Tibial nerve (tissue), 4 donors: ENCODE measurements at regions not wholly inside any gene's neighbourhood (a gene's known extent, or its start where the extent isn't known, plus 50 kb on each side); places are given as distances from the start of the nearest gene placed in this dataset.

Source experiments
- DNase-seq, 2 donors: peaks; one replicate each; pipeline ENCODE4 v3.0.0-alpha.2; 2019; ENCODE audit warnings: low spot score in 2 of 2
- H3K27ac ChIP-seq, 4 donors: fragments of 200-600 bp; sonication (generic) in 3 of 4; one replicate each; pipeline ENCODE4 v1.5.1; 2017 to 2019; ENCODE audit warnings: mild to moderate bottlenecking in 1 of 4
- H3K27me3 ChIP-seq, 2 donors: fragments of 200-600 bp; sonication (generic) in 1 of 2; one replicate each; pipeline versions ENCODE4 v1.5.1 to v1.6.0; 2017 to 2019
- H3K36me3 ChIP-seq, 3 donors: fragments of 200-600 bp; sonication (generic); one replicate each; pipeline ENCODE4 v1.5.1; 2018 to 2019
- H3K4me1 ChIP-seq, 4 donors: fragments of 200-600 bp; sonication (generic) in 3 of 4; one replicate each; pipeline ENCODE4 v1.5.1; 2017 to 2019
- H3K4me3 ChIP-seq, 4 donors: fragments of 200-600 bp; sonication (generic) in 3 of 4; one replicate each; pipeline ENCODE4 v1.5.1; 2017 to 2019; ENCODE audit warnings: mild to moderate bottlenecking in 1 of 4, moderate library complexity in 1 of 4
- H3K9me3 ChIP-seq, 4 donors: fragments of 200-600 bp; sonication (generic) in 3 of 4; one replicate each; pipeline ENCODE4 v1.5.1; 2017 to 2019
- CTCF ChIP-seq, 5 experiments: fragments of 200-600 bp in 3 of 5; fragments of 450-650 bp in 2 of 5; sonication (generic) in 3 of 5; IDR thresholded peaks; one replicate each; pipeline ENCODE4 v1.5.1; 2016 to 2019; ENCODE audit warnings: antibody characterized with exemption in 5 of 5, mild to moderate bottlenecking in 3 of 5, moderate library complexity in 2 of 5
- EP300 ChIP-seq, 2 donors: sonication (generic); formaldehyde crosslinking; IDR thresholded peaks; one replicate each; pipeline ENCODE4 v1.6.1; 2017; ENCODE audit warnings: antibody characterized with exemption in 2 of 2, mild to moderate bottlenecking in 1 of 2
- POLR2A ChIP-seq, 2 donors: fragments of 450-650 bp; IDR thresholded peaks; one replicate each; pipeline ENCODE4 v1.6.1; 2017; ENCODE audit warnings: antibody characterized with exemption in 2 of 2, mild to moderate bottlenecking in 2 of 2, moderate library complexity in 2 of 2
- WGBS, 2 donors: methylation state at CpG; one replicate each; pipeline ENCODE4 v1.1.5; 2018; 5-methylcytosine and 5-hydroxymethylcytosine counted together

- Histone ChIP-seq H3K27ac (no peak overlapping the region), H3K4me1 (peaks cover 0 to 2% (median 0%) of the 10 kb centered on the region in 4 donors), H3K27me3 (no peaks in the 10 kb centered on the region), H3K36me3 (no peaks in the 10 kb centered on the region), H3K4me3 (no peak overlapping the region), H3K9me3 (no peaks in the 10 kb centered on the region)
- no peak for DNase-seq
- TF ChIP-seq CTCF (IDR thresholded peaks at IDR 0.05) (no peak), POLR2A (IDR thresholded peaks at IDR 0.05) (no peak), EP300 (IDR thresholded peaks at IDR 0.05) (no peak)
- WGBS, 2 donors, result 46 to 64% methylated on average over 1 of the region's 1 CpG
These were observed 995.0 kb downstream of the EFNA5 start for GRCh38 chr5:106675687-106676086.

- H3K27me3 ChIP-seq, result no peaks in the 10 kb centered on the region
- WGBS, 2 donors, result 72 to 87% methylated on average over 1 of the region's 1 CpG
- TF ChIP-seq POLR2A (IDR thresholded peaks at IDR 0.05), result no peak
- no peak overlapping the region for H3K27ac ChIP-seq
- H3K9me3 ChIP-seq, result no peaks in the 10 kb centered on the region
- H3K4me1 ChIP-seq, result no peaks in the 10 kb centered on the region
- DNase-seq, result no peak
- no peak overlapping the region for H3K4me3 ChIP-seq
- no peaks in the 10 kb centered on the region for H3K36me3 ChIP-seq
These were observed 996.8 kb downstream of the EFNA5 start for GRCh38 chr5:106673941-106674340.

- DNase-seq, result no peak
- no peaks in the 10 kb centered on the region for H3K4me1 ChIP-seq
- H3K9me3 ChIP-seq, result no peaks in the 10 kb centered on the region
- WGBS, 2 donors, result 9 to 27% methylated on average over 2 of the region's 2 CpGs
- H3K27ac ChIP-seq, result no peak overlapping the region
- H3K36me3 ChIP-seq, result no peaks in the 10 kb centered on the region
- no peak for TF ChIP-seq CTCF (IDR thresholded peaks at IDR 0.05)
- TF ChIP-seq EP300 (IDR thresholded peaks at IDR 0.05), result no peak
- no peak for TF ChIP-seq POLR2A (IDR thresholded peaks at IDR 0.05)
- no peaks in the 10 kb centered on the region for H3K27me3 ChIP-seq
- no peak overlapping the region for H3K4me3 ChIP-seq
These were observed 1008.9 kb downstream of the EFNA5 start for GRCh38 chr5:106661866-106662265.

- no peak overlapping the region for H3K4me3 ChIP-seq
- H3K27me3 ChIP-seq, result no peaks in the 10 kb centered on the region
- no peaks in the 10 kb centered on the region for H3K4me1 ChIP-seq
- no peak for TF ChIP-seq CTCF (IDR thresholded peaks at IDR 0.05)
- no peak for TF ChIP-seq POLR2A (IDR thresholded peaks at IDR 0.05)
- TF ChIP-seq EP300 (IDR thresholded peaks at IDR 0.05), result no peak
- no peaks in the 10 kb centered on the region for H3K9me3 ChIP-seq
- H3K27ac ChIP-seq, result no peak overlapping the region
- no peaks in the 10 kb centered on the region for H3K36me3 ChIP-seq
- no peak for DNase-seq
These were observed 1010.1 kb downstream of the EFNA5 start for GRCh38 chr5:106660681-106661080.

- no peaks in the 10 kb centered on the region for H3K27me3 ChIP-seq
- H3K27ac ChIP-seq, result no peak overlapping the region
- no peaks in the 10 kb centered on the region for H3K36me3 ChIP-seq
- no peak overlapping the region for H3K4me3 ChIP-seq
- TF ChIP-seq CTCF (IDR thresholded peaks at IDR 0.05), result no peak
- no peak for TF ChIP-seq POLR2A (IDR thresholded peaks at IDR 0.05)
- TF ChIP-seq EP300 (IDR thresholded peaks at IDR 0.05), result no peak
- peaks cover 0 to 20% (median 3%) of the 10 kb centered on the region in 4 donors for H3K9me3 ChIP-seq
- DNase-seq, result no peak
- H3K4me1 ChIP-seq, result no peaks in the 10 kb centered on the region
These were observed 1012.6 kb downstream of the EFNA5 start for GRCh38 chr5:106658150-106658549.

GRCh38 chr5:106656821-106657220 is 1013.9 kb downstream of the EFNA5 start:
- H3K4me3 ChIP-seq, result no peak overlapping the region
- no peak for TF ChIP-seq POLR2A (IDR thresholded peaks at IDR 0.05)
- no peak for TF ChIP-seq EP300 (IDR thresholded peaks at IDR 0.05)
- TF ChIP-seq CTCF (IDR thresholded peaks at IDR 0.05), result no peak
- no peak overlapping the region for H3K27ac ChIP-seq
- 50 to 53% methylated on average over 2 of the region's 2 CpGs for WGBS, 2 donors
- H3K27me3 ChIP-seq, result no peaks in the 10 kb centered on the region
- DNase-seq, result no peak
- no peaks in the 10 kb centered on the region for H3K4me1 ChIP-seq
- H3K9me3 ChIP-seq, result peaks cover 0 to 20% (median 3%) of the 10 kb centered on the region in 4 donors
- no peaks in the 10 kb centered on the region for H3K36me3 ChIP-seq
